B cell (primary cell): ENCODE measurements at regions not wholly inside any gene's neighbourhood (a gene's known extent, or its start where the extent isn't known, plus 50 kb on each side); places are given as distances from the start of the nearest gene placed in this dataset.

Source experiments
- ATAC-seq: fragments of 200-7000 bp; cut with Tn5 transposase; one replicate; pipeline ENCODE4 v1.10.0; 2021; ENCODE audit warnings: low read depth, mild to moderate bottlenecking, moderate number of reproducible peaks, moderate library complexity
- CTCF ChIA-PET: fragments of 350-600 bp; sonication (Branson Sonifier 250); formaldehyde crosslinking; loops from one replicate; lab custom pipeline; 2021; ENCODE audit warnings: antibody characterized with exemption, inconsistent platforms; lab: Charles Lee
- POLR2A ChIA-PET: fragments of 350-600 bp; sonication (Branson Sonifier 250); formaldehyde crosslinking; loops from one replicate; lab custom pipeline; 2021; ENCODE audit warnings: antibody characterized with exemption; lab: Charles Lee
- DNase-seq: peaks from one replicate; pipeline ENCODE4 v3.0.0; 2013
- H2AFZ ChIP-seq: 2 replicates; pipeline ENCODE4 v1.6.1; 2012; ENCODE audit warnings: mild to moderate bottlenecking, low read depth, low read length; ENCODE audit not compliant: insufficient read depth, poor library complexity, severe bottlenecking
- H3K27ac ChIP-seq, 2 donors: 1 replicate in 1 of 2; 2 replicates in 1 of 2; pipeline ENCODE4 v1.5.1; 2012 to 2013; ENCODE audit warnings: low read length in 2 of 2, mild to moderate bottlenecking in 2 of 2, moderate library complexity in 1 of 2
- H3K27me3 ChIP-seq, 4 experiments: fragments of 200-600 bp in 1 of 4; sonication (generic) in 1 of 4; replicated peaks in 1 of 4; 1 replicate in 2 of 4; 2 replicates in 2 of 4; pipeline versions ENCODE4 v1.6.1 to v1.7.0; 2013 to 2016; ENCODE audit warnings: low read length in 3 of 4, mild to moderate bottlenecking in 2 of 4, mixed read lengths in 1 of 4, moderate library complexity in 1 of 4; ENCODE audit not compliant: insufficient read depth in 4 of 4, control insufficient read depth in 3 of 4; ENCODE audit errors: control extremely low read depth in 1 of 4
- H3K36me3 ChIP-seq, 2 experiments: replicated peaks in 1 of 2; 1 replicate in 1 of 2; 2 replicates in 1 of 2; pipeline versions ENCODE4 v1.6.1 to v1.7.1; 2013; ENCODE audit warnings: low read length in 1 of 2; ENCODE audit not compliant: insufficient read depth in 2 of 2, control insufficient read depth in 1 of 2; ENCODE audit errors: control extremely low read depth in 1 of 2, extremely low read depth in 1 of 2
- H3K4me1 ChIP-seq, 2 donors: fragments of 200-600 bp in 1 of 2; sonication (generic) in 1 of 2; 1 replicate in 1 of 2; 2 replicates in 1 of 2; pipeline versions ENCODE4 v1.5.1 to v1.6.1; 2013 to 2017; ENCODE audit warnings: low read length in 2 of 2; ENCODE audit not compliant: control insufficient read depth in 2 of 2, insufficient read depth in 2 of 2
- H3K4me2 ChIP-seq: replicated peaks from 2 replicates; pipeline ENCODE3; 2012; ENCODE audit warnings: mild to moderate bottlenecking, low read depth, low read length; ENCODE audit not compliant: poor library complexity, severe bottlenecking
- H3K4me3 ChIP-seq, 5 experiments: fragments of 200-600 bp in 1 of 5; sonication (generic) in 1 of 5; 1 replicate in 3 of 5; 2 replicates in 2 of 5; pipeline versions ENCODE4 v1.5.1 to v1.7.0; 2011 to 2016; ENCODE audit warnings: low read length in 4 of 5, mild to moderate bottlenecking in 4 of 5, low read depth in 2 of 5, control low read depth in 1 of 5, moderate library complexity in 1 of 5; ENCODE audit not compliant: insufficient read depth in 1 of 5; ENCODE audit errors: control extremely low read depth in 1 of 5, extremely low read depth in 1 of 5
- H3K79me2 ChIP-seq: fragments of 200-600 bp; sonication (generic); one replicate; pipeline ENCODE4 v1.6.0; 2016; ENCODE audit warnings: low read length; ENCODE audit not compliant: control insufficient read depth, insufficient read depth
- H3K9ac ChIP-seq: fragments of 200-600 bp; sonication (generic); 2 replicates; pipeline ENCODE4 v1.6.1; 2017; ENCODE audit warnings: mild to moderate bottlenecking, low read length, moderate library complexity
- H3K9me3 ChIP-seq, 3 donors: one replicate each; pipeline versions ENCODE4 v1.6.1 to v1.7.1; 2013; ENCODE audit warnings: low read length in 2 of 3; ENCODE audit not compliant: control insufficient read depth in 2 of 3, insufficient read depth in 1 of 3; ENCODE audit errors: control extremely low read depth in 1 of 3
- H4K20me1 ChIP-seq: 2 replicates; pipeline ENCODE4 v1.6.0; 2012; ENCODE audit warnings: mild to moderate bottlenecking, low read length; ENCODE audit not compliant: insufficient read depth, control insufficient read depth, poor library complexity, severe bottlenecking
- H3K27ac Mint-ChIP-seq: one replicate; pipeline ENCODE4 v1.8.0; 2021; ENCODE audit warnings: mixed read lengths
- H3K27me3 Mint-ChIP-seq: one replicate; pipeline ENCODE4 v1.8.0; 2021; ENCODE audit warnings: mixed read lengths
- H3K4me1 Mint-ChIP-seq: one replicate; pipeline ENCODE4 v1.8.0; 2021; ENCODE audit warnings: mixed read lengths
- H3K4me3 Mint-ChIP-seq: one replicate; pipeline ENCODE4 v1.8.0; 2021; ENCODE audit warnings: mixed read lengths
- H3K9me3 Mint-ChIP-seq: one replicate; pipeline ENCODE4 v1.8.0; 2022; ENCODE audit warnings: mixed read lengths; ENCODE audit not compliant: insufficient read depth
- CTCF ChIP-seq: fragments of 200-600 bp; IDR thresholded peaks from one replicate; pipeline ENCODE4 v1.8.0; 2022; ENCODE audit warnings: antibody characterized with exemption, mild to moderate bottlenecking
- EZH2 ChIP-seq: IDR thresholded peaks from 2 replicates; pipeline ENCODE4 v1.6.1; 2012; ENCODE audit warnings: borderline replicate concordance, low read depth, mild to moderate bottlenecking, moderate library complexity, low read length; ENCODE audit not compliant: insufficient read depth, poor library complexity, severe bottlenecking
- WGBS: methylation state at CpG from one replicate; pipeline ENCODE4 v1.1.5; 2013; ENCODE audit warnings: missing lambda C conversion rate; ENCODE audit not compliant: insufficient coverage; 5-methylcytosine and 5-hydroxymethylcytosine counted together
- intact Hi-C: fragments of 100-400 bp; cut with micrococcal nuclease; formaldehyde crosslinking; loops from one replicate; pipeline ENCODE4 v1.10.0; 2022

- Histone ChIP-seq H3K27ac (no peak overlapping the region), H3K4me1 (no peaks in the 10 kb centered on the region), H3K36me3 (no peaks in the 10 kb centered on the region), H3K27me3 (no peaks in the 10 kb centered on the region), H3K9me3 (no peaks in the 10 kb centered on the region), H3K4me3 (no peak overlapping the region), H3K79me2 (no peaks in the 10 kb centered on the region), H4K20me1 (no peaks in the 10 kb centered on the region), H3K9ac (no peak overlapping the region), H3K4me2 (no peak overlapping the region), H2AFZ (no peak overlapping the region)
- H3K4me3 Mint-ChIP-seq, result no peak overlapping the region
- H3K27me3 Mint-ChIP-seq, result no peaks in the 10 kb centered on the region
- CTCF ChIA-PET, result no interaction called here
- no CpG with 5 or more reads among the region's 1 CpG for WGBS
- no peaks in the 10 kb centered on the region for H3K9me3 Mint-ChIP-seq
- no peaks in the 10 kb centered on the region for H3K4me1 Mint-ChIP-seq
- ATAC-seq, result no peak
- H3K27ac Mint-ChIP-seq, result no peak overlapping the region
- no peak for TF ChIP-seq CTCF
- no peak for TF ChIP-seq EZH2
- POLR2A ChIA-PET, result no interaction called here
- intact Hi-C loops, result no loop called here
- no peak for DNase-seq
Observed at GRCh38 chr13:89097994-89098393, 1426.8 kb downstream of the SLITRK5 start.

DNA sequence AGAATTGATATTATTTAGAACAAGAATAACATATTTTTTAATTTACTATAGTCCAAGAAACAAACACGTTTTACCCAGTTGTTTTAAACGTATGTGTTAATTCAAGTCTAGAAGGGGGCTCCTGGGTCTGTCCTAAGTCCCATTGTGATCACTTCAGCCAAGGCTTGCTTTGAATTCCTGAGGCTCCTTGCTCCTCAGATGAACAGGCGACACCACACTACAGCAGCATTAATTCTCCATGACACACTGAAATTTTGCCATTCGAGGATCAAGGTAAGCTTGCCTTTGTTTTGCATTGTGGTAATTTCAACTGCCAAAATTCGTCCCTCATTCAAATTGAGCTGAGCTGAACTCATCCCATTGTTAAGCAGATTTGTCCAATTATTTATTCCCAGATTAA is 1442.6 kb downstream of the SLITRK5 start:
- Mint-ChIP-seq H3K4me1 (no peaks in the 10 kb centered on the region), H3K9me3 (peaks cover 5% of the 10 kb centered on the region), H3K27ac (no peak overlapping the region), H3K4me3 (no peak overlapping the region), H3K27me3 (no peaks in the 10 kb centered on the region)
- Histone ChIP-seq H3K9ac (no peak overlapping the region), H3K4me3 (no peak overlapping the region), H4K20me1 (no peaks in the 10 kb centered on the region), H3K4me1 (no peaks in the 10 kb centered on the region), H3K9me3 (no peaks in the 10 kb centered on the region), H3K4me2 (no peak overlapping the region), H3K79me2 (no peaks in the 10 kb centered on the region), H3K27ac (no peak overlapping the region), H2AFZ (no peak overlapping the region), H3K36me3 (no peaks in the 10 kb centered on the region), H3K27me3 (no peaks in the 10 kb centered on the region)
- intact Hi-C loops, result no loop called here
- no peak for DNase-seq
- ChIA-PET CTCF (no interaction called here), POLR2A (no interaction called here)
- no peak for ATAC-seq
- WGBS, result 100% methylated on average over 3 of the region's 5 CpGs
- TF ChIP-seq CTCF (no peak), EZH2 (no peak)
